CD4-positive, alpha-beta memory T cell (primary cell): ENCODE measurements at regions not wholly inside any gene's neighbourhood (a gene's known extent, or its start where the extent isn't known, plus 50 kb on each side); places are given as distances from the start of the nearest gene placed in this dataset.

Source experiments
- CTCF ChIA-PET: fragments of 350-600 bp; sonication (Branson Sonifier 250); formaldehyde crosslinking; loops from one replicate; lab custom pipeline; 2021; ENCODE audit warnings: inconsistent platforms; ENCODE audit not compliant: partially characterized antibody; lab: Charles Lee
- POLR2A ChIA-PET: fragments of 350-600 bp; sonication (Branson Sonifier 250); formaldehyde crosslinking; loops from one replicate; lab custom pipeline; 2021; ENCODE audit not compliant: partially characterized antibody; lab: Charles Lee
- DNase-seq, 5 donors: peaks; one replicate each; pipeline versions ENCODE4 v3.0.0 to v3.0.0-alpha.2; 2020 to 2022; ENCODE audit warnings: mixed read lengths in 1 of 5
- H3K27ac ChIP-seq: one replicate; pipeline ENCODE4 v1.7.0; 2013; ENCODE audit warnings: low read depth, low read length
- H3K27me3 ChIP-seq: 2 replicates; pipeline ENCODE4 v1.7.0; 2013; ENCODE audit warnings: mild to moderate bottlenecking, low read length, moderate library complexity; ENCODE audit not compliant: insufficient read depth
- H3K36me3 ChIP-seq: 2 replicates; pipeline ENCODE4 v1.7.0; 2013; ENCODE audit warnings: mild to moderate bottlenecking, low read length, moderate library complexity; ENCODE audit not compliant: insufficient read depth
- H3K4me1 ChIP-seq: 2 replicates; pipeline ENCODE4 v1.7.0; 2013; ENCODE audit warnings: mild to moderate bottlenecking, low read length, moderate library complexity; ENCODE audit not compliant: insufficient read depth
- H3K4me3 ChIP-seq, 2 donors: one replicate each; pipeline ENCODE4 v1.7.0; 2013; ENCODE audit warnings: low read length in 2 of 2, mild to moderate bottlenecking in 1 of 2
- H3K9me3 ChIP-seq, 2 donors: one replicate each; pipeline ENCODE4 v1.7.0; 2013; ENCODE audit warnings: low read length in 2 of 2, control low read depth in 1 of 2; ENCODE audit not compliant: control insufficient read depth in 1 of 2
- H3K27ac Mint-ChIP-seq, 7 donors: one replicate each; pipeline ENCODE4 v1.8.0; 2020 to 2021; ENCODE audit warnings: mixed read lengths in 7 of 7, mild to moderate bottlenecking in 6 of 7, inconsistent platforms in 3 of 7, moderate library complexity in 3 of 7
- H3K27me3 Mint-ChIP-seq, 2 donors: one replicate each; pipeline ENCODE4 v1.8.0; 2020 to 2021; ENCODE audit warnings: mixed read lengths in 2 of 2
- H3K36me3 Mint-ChIP-seq, 2 donors: one replicate each; pipeline ENCODE4 v1.8.0; 2020 to 2021; ENCODE audit warnings: mixed read lengths in 2 of 2, inconsistent platforms in 1 of 2, mild to moderate bottlenecking in 1 of 2
- H3K4me1 Mint-ChIP-seq, 4 donors: one replicate each; pipeline ENCODE4 v1.8.0; 2020 to 2021; ENCODE audit warnings: mixed read lengths in 4 of 4, mild to moderate bottlenecking in 1 of 4
- H3K4me3 Mint-ChIP-seq, 8 donors: one replicate each; pipeline ENCODE4 v1.8.0; 2020 to 2021; ENCODE audit warnings: mixed read lengths in 8 of 8, mild to moderate bottlenecking in 7 of 8, moderate library complexity in 6 of 8, inconsistent platforms in 3 of 8
- H3K9me3 Mint-ChIP-seq, 8 donors: one replicate each; pipeline ENCODE4 v1.8.0; 2020 to 2021; ENCODE audit warnings: mixed read lengths in 8 of 8, mild to moderate bottlenecking in 5 of 8, inconsistent platforms in 3 of 8, moderate library complexity in 1 of 8
- intact Hi-C: fragments of 100-400 bp; cut with micrococcal nuclease; formaldehyde crosslinking; loops from one replicate; pipeline ENCODE4 v1.15.1; 2023

DNA sequence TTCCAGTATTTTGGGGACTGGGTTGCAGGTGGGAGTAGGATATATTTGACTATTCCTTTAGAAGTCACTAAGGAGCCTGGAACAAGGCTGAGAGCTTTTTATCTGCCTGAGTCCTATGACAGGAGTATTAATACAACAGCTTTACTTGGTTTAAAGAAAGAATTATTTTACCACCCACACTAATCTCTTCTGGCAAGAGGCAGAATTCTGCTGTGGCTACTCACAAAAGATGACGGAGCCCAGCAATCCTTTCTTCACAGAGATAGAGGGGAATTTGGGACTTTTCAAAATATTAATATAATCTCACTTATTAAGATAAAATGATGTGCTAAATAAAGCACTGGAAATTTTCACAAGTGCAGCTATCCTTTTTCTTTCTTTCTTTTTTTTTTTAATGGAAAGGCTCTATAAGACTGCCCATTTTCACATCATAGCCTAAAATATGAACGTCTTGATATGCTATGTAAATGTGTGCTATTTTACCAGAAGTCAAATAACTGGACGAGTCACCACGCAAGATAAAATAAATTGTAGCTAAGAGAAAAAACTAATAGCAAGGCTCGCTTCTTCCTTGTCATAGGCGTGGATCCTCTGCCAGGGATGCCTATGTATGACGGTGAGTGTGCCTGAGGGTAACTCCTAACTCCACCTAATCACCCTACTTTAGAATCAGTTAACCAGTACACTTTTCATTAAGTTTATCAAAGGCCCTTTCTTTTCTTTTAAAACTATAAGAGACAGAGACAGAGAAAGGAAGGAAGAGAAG lies 76.3 kb downstream of the ZNF608 start:
- Mint-ChIP-seq H3K36me3 (no peaks in the 10 kb centered on the region), H3K4me3 (no peak overlapping the region), H3K4me1 (no peaks in the 10 kb centered on the region), H3K27me3 (peaks cover 0 to 3% of the 10 kb centered on the region in 2 donors), H3K27ac (no peak overlapping the region), H3K9me3 (no peaks in the 10 kb centered on the region)
- Histone ChIP-seq H3K36me3 (no peaks in the 10 kb centered on the region), H3K4me1 (no peaks in the 10 kb centered on the region), H3K9me3 (no peaks in the 10 kb centered on the region), H3K27ac (no peak overlapping the region), H3K27me3 (no peaks in the 10 kb centered on the region), H3K4me3 (no peak overlapping the region)
- intact Hi-C loops = no loop called here
- CTCF ChIA-PET = no interaction called here
- POLR2A ChIA-PET = no interaction called here
- no peak for DNase-seq

- H3K9me3 Mint-ChIP-seq = no peaks in the 10 kb centered on the region
- intact Hi-C loops = no loop called here
- no peaks in the 10 kb centered on the region for H3K27me3 ChIP-seq
- H3K36me3 ChIP-seq = no peaks in the 10 kb centered on the region
- ChIA-PET POLR2A (no interaction called here), CTCF (no interaction called here)
- no peak for DNase-seq
- H3K27me3 Mint-ChIP-seq = peaks cover 0 to 3% of the 10 kb centered on the region in 2 donors
- no peak overlapping the region for H3K27ac ChIP-seq
- no peak overlapping the region for H3K27ac Mint-ChIP-seq
- H3K4me1 Mint-ChIP-seq = no peaks in the 10 kb centered on the region
- H3K4me3 ChIP-seq = no peak overlapping the region
- no peaks in the 10 kb centered on the region for H3K9me3 ChIP-seq
- no peaks in the 10 kb centered on the region for H3K36me3 Mint-ChIP-seq
- no peak overlapping the region for H3K4me3 Mint-ChIP-seq
- H3K4me1 ChIP-seq = no peaks in the 10 kb centered on the region
Measured at GRCh38 chr5:124669300-124669648, 77.2 kb downstream of the ZNF608 start.

- no peak overlapping the region for H3K27ac Mint-ChIP-seq
- H3K4me1 Mint-ChIP-seq = no peaks in the 10 kb centered on the region
- intact Hi-C loops = no loop called here
- Histone ChIP-seq H3K9me3 (no peaks in the 10 kb centered on the region), H3K27ac (no peak overlapping the region), H3K36me3 (no peaks in the 10 kb centered on the region), H3K4me1 (no peaks in the 10 kb centered on the region), H3K4me3 (no peak overlapping the region), H3K27me3 (no peaks in the 10 kb centered on the region)
- ChIA-PET CTCF (no interaction called here), POLR2A (no interaction called here)
- H3K4me3 Mint-ChIP-seq = no peak overlapping the region
- H3K36me3 Mint-ChIP-seq = no peaks in the 10 kb centered on the region
- no peak for DNase-seq
- no peaks in the 10 kb centered on the region for H3K9me3 Mint-ChIP-seq
- H3K27me3 Mint-ChIP-seq = peaks cover 0 to 3% of the 10 kb centered on the region in 2 donors
Measured at GRCh38 chr5:124668353-124669299, 77.8 kb downstream of the ZNF608 start.

DNA sequence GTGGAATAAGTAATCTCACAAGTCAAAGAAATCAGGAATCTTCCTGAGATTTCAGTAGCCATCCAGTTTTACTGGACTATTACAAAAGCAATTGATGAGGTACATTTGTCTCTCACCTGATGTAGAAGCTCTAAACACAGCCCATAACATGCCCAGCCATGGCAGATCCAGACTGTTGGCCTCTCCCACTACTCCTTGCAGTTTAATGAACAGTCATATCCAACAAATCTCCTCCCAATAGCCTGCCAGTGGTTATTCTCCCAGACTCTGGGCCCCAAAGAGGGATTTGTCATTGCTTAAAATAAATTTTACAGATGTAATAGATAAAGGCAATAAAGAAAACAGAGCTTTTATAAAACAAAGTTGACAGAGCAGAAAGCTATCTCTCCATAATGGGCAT lies 80.8 kb downstream of the ZNF608 start:
- Mint-ChIP-seq H3K4me3 (no peak overlapping the region), H3K27me3 (peaks cover 0 to 4% of the 10 kb centered on the region in 2 donors), H3K4me1 (no peaks in the 10 kb centered on the region), H3K27ac (no peak overlapping the region), H3K9me3 (no peaks in the 10 kb centered on the region), H3K36me3 (no peaks in the 10 kb centered on the region)
- intact Hi-C loops = no loop called here
- Histone ChIP-seq H3K9me3 (no peaks in the 10 kb centered on the region), H3K36me3 (no peaks in the 10 kb centered on the region), H3K27ac (no peak overlapping the region), H3K4me1 (no peaks in the 10 kb centered on the region), H3K4me3 (no peak overlapping the region), H3K27me3 (no peaks in the 10 kb centered on the region)
- ChIA-PET POLR2A (no interaction called here), CTCF (no interaction called here)
- DNase-seq = no peak

DNA sequence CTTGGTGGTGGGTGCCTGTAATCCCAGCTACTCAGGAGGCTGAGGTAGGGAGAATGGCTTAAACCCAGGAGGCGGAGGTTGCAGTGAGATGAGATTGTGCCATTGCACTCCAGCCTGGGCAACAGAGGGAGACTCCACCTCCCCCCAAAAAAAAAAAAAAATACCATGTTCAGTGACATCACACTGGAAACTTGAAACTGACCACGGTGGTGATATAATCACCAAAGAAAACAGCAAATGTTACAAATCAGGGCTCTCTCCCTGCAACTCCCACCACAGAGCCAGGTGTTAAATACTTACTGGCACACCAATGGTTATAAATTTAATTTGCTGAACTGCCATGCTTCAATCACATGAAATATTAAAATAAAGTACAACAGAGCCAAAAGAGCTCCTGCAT lies 81.4 kb downstream of the ZNF608 start:
- POLR2A ChIA-PET = no interaction called here
- no peak overlapping the region for H3K27ac Mint-ChIP-seq

GRCh38 chr5:124664287-124664686 lies 82.2 kb downstream of the ZNF608 start:
- Mint-ChIP-seq H3K36me3 (no peaks in the 10 kb centered on the region), H3K4me3 (no peak overlapping the region), H3K4me1 (no peaks in the 10 kb centered on the region), H3K27me3 (peaks cover 0 to 4% of the 10 kb centered on the region in 2 donors), H3K27ac (no peak overlapping the region), H3K9me3 (no peaks in the 10 kb centered on the region)
- Histone ChIP-seq H3K36me3 (no peaks in the 10 kb centered on the region), H3K4me3 (no peak overlapping the region), H3K27ac (no peak overlapping the region), H3K27me3 (no peaks in the 10 kb centered on the region), H3K4me1 (no peaks in the 10 kb centered on the region), H3K9me3 (no peaks in the 10 kb centered on the region)
- intact Hi-C loops = no loop called here
- no peak for DNase-seq
- ChIA-PET POLR2A (no interaction called here), CTCF (no interaction called here)

More for the DNA sequence above, 81.4 kb downstream of the ZNF608 start:
- no peaks in the 10 kb centered on the region for H3K4me1 Mint-ChIP-seq
- Histone ChIP-seq H3K4me1 (no peaks in the 10 kb centered on the region), H3K27ac (no peak overlapping the region), H3K9me3 (no peaks in the 10 kb centered on the region), H3K36me3 (no peaks in the 10 kb centered on the region), H3K4me3 (no peak overlapping the region), H3K27me3 (no peaks in the 10 kb centered on the region)
- H3K36me3 Mint-ChIP-seq = no peaks in the 10 kb centered on the region
- no peaks in the 10 kb centered on the region for H3K9me3 Mint-ChIP-seq
- no peak overlapping the region for H3K4me3 Mint-ChIP-seq
- peaks cover 0 to 4% of the 10 kb centered on the region in 2 donors for H3K27me3 Mint-ChIP-seq
- CTCF ChIA-PET = no interaction called here
- no peak for DNase-seq
- intact Hi-C loops = no loop called here

DNA sequence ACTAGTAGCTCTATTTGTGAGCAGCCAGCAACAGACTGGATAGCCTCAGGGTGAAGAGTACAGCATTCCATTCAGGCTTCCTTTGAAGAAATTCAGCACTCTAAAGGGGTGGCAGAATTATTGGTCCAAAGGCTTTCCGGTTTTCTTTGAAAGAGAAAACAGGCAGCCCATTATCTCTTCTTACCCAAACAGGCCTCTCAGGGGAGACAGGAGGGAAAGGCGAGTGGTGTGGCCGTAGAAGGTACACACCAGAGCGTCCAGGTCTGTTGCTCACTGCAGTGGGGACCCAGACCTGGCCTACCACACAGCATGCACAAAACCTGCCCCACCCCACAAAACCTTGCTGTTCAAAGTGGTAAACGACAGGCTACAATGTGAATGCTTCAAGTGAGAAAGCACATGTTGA lies 83.3 kb downstream of the ZNF608 start:
- intact Hi-C loops = no loop called here

More for the DNA sequence above, 83.3 kb downstream of the ZNF608 start:
- Mint-ChIP-seq H3K27me3 (peaks cover 0 to 7% of the 10 kb centered on the region in 2 donors), H3K4me1 (no peaks in the 10 kb centered on the region), H3K9me3 (no peaks in the 10 kb centered on the region), H3K27ac (no peak overlapping the region), H3K4me3 (no peak overlapping the region), H3K36me3 (no peaks in the 10 kb centered on the region)
- Histone ChIP-seq H3K9me3 (no peaks in the 10 kb centered on the region), H3K4me3 (no peak overlapping the region), H3K27ac (no peak overlapping the region), H3K36me3 (no peaks in the 10 kb centered on the region), H3K4me1 (no peaks in the 10 kb centered on the region), H3K27me3 (no peaks in the 10 kb centered on the region)
- ChIA-PET POLR2A (no interaction called here), CTCF (no interaction called here)
- DNase-seq = no peak
